HEK293T (cell line): ENCODE measurements at regions not wholly inside any gene's neighbourhood (a gene's known extent, or its start where the extent isn't known, plus 50 kb on each side); places are given as distances from the start of the nearest gene placed in this dataset.

Experiments used
- BHLHE40 ChIP-seq: fragments of 450-650 bp; IDR thresholded peaks from 2 replicates; pipeline ENCODE4 v1.6.1; 2016; ENCODE audit warnings: mild to moderate bottlenecking, moderate library complexity, borderline replicate concordance
- CTBP1 ChIP-seq: fragments of 450-650 bp; IDR thresholded peaks from 2 replicates; pipeline ENCODE4 v1.6.1; 2016; ENCODE audit warnings: borderline replicate concordance
- FOXK2 ChIP-seq: fragments of 450-650 bp; IDR thresholded peaks from 2 replicates; pipeline ENCODE4 v1.6.1; 2016; ENCODE audit warnings: mild to moderate bottlenecking
- FOXM1 ChIP-seq: fragments of 450-650 bp; IDR thresholded peaks from 2 replicates; pipeline ENCODE4 v1.6.1; 2017; ENCODE audit warnings: mild to moderate bottlenecking, borderline replicate concordance
- HDGF ChIP-seq: fragments of 450-650 bp; IDR thresholded peaks from 2 replicates; pipeline ENCODE4 v1.6.1; 2017; ENCODE audit warnings: antibody characterized with exemption, borderline replicate concordance
- SP1 ChIP-seq: fragments of 450-650 bp; IDR thresholded peaks from 2 replicates; pipeline ENCODE4 v1.6.1; 2017
- SUZ12 ChIP-seq: fragments of 450-650 bp; IDR thresholded peaks from 2 replicates; pipeline ENCODE4 v1.6.1; 2016; ENCODE audit warnings: mild to moderate bottlenecking

DNA sequence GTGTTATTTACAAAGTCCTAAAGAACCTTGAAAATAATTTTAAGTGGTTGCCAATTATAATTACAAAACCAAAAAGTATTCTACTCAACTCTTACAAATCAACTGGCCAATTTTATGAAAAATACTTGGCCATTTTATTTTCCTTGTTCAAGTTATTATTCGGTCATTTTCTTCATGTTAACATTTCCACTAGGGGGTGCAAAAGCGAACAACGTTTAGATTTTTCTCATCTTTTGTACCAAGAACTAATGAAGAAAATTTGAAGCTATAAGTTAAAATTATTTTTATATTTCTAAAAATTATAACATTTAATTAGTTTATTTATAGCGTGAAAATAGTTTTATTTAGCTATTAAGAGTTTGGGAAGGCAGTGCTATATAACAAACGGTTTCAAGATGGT lies 1453.3 kb downstream of the MAT2B start:
- TF ChIP-seq SUZ12 (no peak), FOXK2 (no peak), HDGF (no peak), SP1 (no peak), FOXM1 (no peak), CTBP1 (no peak), BHLHE40 (no peak)
